ENCODE measurements at regions not wholly inside any gene's neighbourhood (a gene's known extent, or its start where the extent isn't known, plus 50 kb on each side); places are given as distances from the start of the nearest gene placed in this dataset.

GRCh38 chr10:3538656-3539531, 246.1 kb downstream of the KLF6 start:
- peak overlapping the region; percentile 39; the same call in 1 of the 2 replicates for H3K4me3 ChIP-seq (ENCODE audit: low read length)
- no peaks in the 10 kb centered on the region for H3K36me3 ChIP-seq (ENCODE audit: low read depth, low read length)
- H3K79me2 ChIP-seq (ENCODE audit: low read length): no peaks in the 10 kb centered on the region
- peaks cover 45% of the 10 kb centered on the region for H3K4me1 ChIP-seq (ENCODE audit: insufficient read depth, low read length)
- TF ChIP-seq CTCF (conservative IDR thresholded peaks at IDR 0.05; ENCODE audit: low read depth, low read length) (no peak), EZH2phosphoT487 (IDR thresholded peaks at IDR 0.05; ENCODE audit: borderline replicate concordance, low read length) (no peak), EZH2 (IDR thresholded peaks at IDR 0.05; ENCODE audit: low read length, unreplicated experiment) (no peak)
- intact Hi-C loops (cut with micrococcal nuclease): loop anchor here (2.0 to 10.0 kb wide), 2 partner anchors 70 to 516 kb away; no protein-coding TSS in a partner anchor
- DNase-seq (peak; percentile 64), ATAC-seq (peak; percentile 68)
- no peaks in the 10 kb centered on the region for H3K9me2 ChIP-seq (replicated peaks; ENCODE audit: low read length)
- H3K9ac ChIP-seq (ENCODE audit: low read length): peak overlapping the region; percentile 72
- BruUV-seq (replicated peaks): no TSS peak
- H3K27me3 ChIP-seq (ENCODE audit: low read length): no peaks in the 10 kb centered on the region
- H3K27ac ChIP-seq (ENCODE audit: low read length): peak overlapping the region; percentile 89
- H3K9me3 ChIP-seq (ENCODE audit: low read length): no peaks in the 10 kb centered on the region
- ChIA-PET CTCF (no interaction called here), POLR2A (ENCODE audit: unreplicated experiment) (interaction anchor here (0.6 to 0.7 kb wide), 2 partner anchors 66 kb away, joined by 3 read pairs; no protein-coding TSS in a partner anchor)
- H3F3A ChIP-seq (ENCODE audit: low read length, unreplicated experiment): no peaks in the 10 kb centered on the region
- H4K20me1 ChIP-seq (ENCODE audit: low read length): no peaks in the 10 kb centered on the region
- H3K4me2 ChIP-seq (ENCODE audit: low read length): peak overlapping the region; percentile 75
- H2AFZ ChIP-seq (ENCODE audit: low read length): peak overlapping the region; percentile 71

GRCh38 chr10:3538291-3538655, 246.7 kb downstream of the KLF6 start:
- peak overlapping the region; percentile 39; the same call in 1 of the 2 replicates for H3K4me3 ChIP-seq (ENCODE audit: low read length)
- peaks cover 52% of the 10 kb centered on the region for H3K4me1 ChIP-seq (ENCODE audit: insufficient read depth, low read length)
- peak overlapping the region; percentile 89 for H3K27ac ChIP-seq (ENCODE audit: low read length)
- peak overlapping the region; percentile 75 for H3K4me2 ChIP-seq (ENCODE audit: low read length)
- DNase-seq (peak; percentile 40), ATAC-seq (peak; percentile 36)
- H3K9ac ChIP-seq (ENCODE audit: low read length): peak overlapping the region; percentile 72
- intact Hi-C loops (cut with micrococcal nuclease): loop anchor here (2.0 to 10.0 kb wide), 2 partner anchors 69 to 517 kb away; no protein-coding TSS in a partner anchor
- no peaks in the 10 kb centered on the region for H3F3A ChIP-seq (ENCODE audit: low read length, unreplicated experiment)
- H3K9me2 ChIP-seq (replicated peaks; ENCODE audit: low read length): no peaks in the 10 kb centered on the region
- no peaks in the 10 kb centered on the region for H4K20me1 ChIP-seq (ENCODE audit: low read length)
- POLR2A ChIA-PET (ENCODE audit: unreplicated experiment): interaction anchor here (0.7 kb wide), 1 partner anchor 65 kb away, joined by 3 read pairs; no protein-coding TSS in a partner anchor
- no peaks in the 10 kb centered on the region for H3K79me2 ChIP-seq (ENCODE audit: low read length)
- no peaks in the 10 kb centered on the region for H3K36me3 ChIP-seq (ENCODE audit: low read depth, low read length)
- no peaks in the 10 kb centered on the region for H3K9me3 ChIP-seq (ENCODE audit: low read length)
- TF ChIP-seq CTCF (conservative IDR thresholded peaks at IDR 0.05; ENCODE audit: low read depth, low read length) (no peak), EZH2 (IDR thresholded peaks at IDR 0.05; ENCODE audit: low read length, unreplicated experiment) (no peak), EZH2phosphoT487 (IDR thresholded peaks at IDR 0.05; ENCODE audit: borderline replicate concordance, low read length) (no peak)
- H3K27me3 ChIP-seq (ENCODE audit: low read length): no peaks in the 10 kb centered on the region
- CTCF ChIA-PET: no interaction called here
- H2AFZ ChIP-seq (ENCODE audit: low read length): peak overlapping the region; percentile 71
- no TSS peak for BruUV-seq (replicated peaks)

GRCh38 chr10:3537518-3537917, 247.5 kb downstream of the KLF6 start:
- no peaks in the 10 kb centered on the region for H3K9me3 ChIP-seq (ENCODE audit: low read length)
- ChIA-PET CTCF (no interaction called here), POLR2A (ENCODE audit: unreplicated experiment) (no interaction called here)
- H3K4me3 ChIP-seq (ENCODE audit: low read length): no peak overlapping the region
- no peaks in the 10 kb centered on the region for H3F3A ChIP-seq (ENCODE audit: low read length, unreplicated experiment)
- intact Hi-C loops (cut with micrococcal nuclease): loop anchor here (10.0 kb wide), 1 partner anchor 517 kb away; no protein-coding TSS in a partner anchor
- ATAC-seq (no peak), DNase-seq (no peak)
- no peak overlapping the region for H2AFZ ChIP-seq (ENCODE audit: low read length)
- no peaks in the 10 kb centered on the region for H3K27me3 ChIP-seq (ENCODE audit: low read length)
- H3K9ac ChIP-seq (ENCODE audit: low read length): no peak overlapping the region
- H3K36me3 ChIP-seq (ENCODE audit: low read depth, low read length): no peaks in the 10 kb centered on the region
- no peaks in the 10 kb centered on the region for H3K79me2 ChIP-seq (ENCODE audit: low read length)
- H3K4me2 ChIP-seq (ENCODE audit: low read length): no peak overlapping the region
- no TSS peak for BruUV-seq (replicated peaks)
- TF ChIP-seq EZH2 (IDR thresholded peaks at IDR 0.05; ENCODE audit: low read length, unreplicated experiment): no peak
- no peak for TF ChIP-seq EZH2phosphoT487 (IDR thresholded peaks at IDR 0.05; ENCODE audit: borderline replicate concordance, low read length)
- TF ChIP-seq CTCF (conservative IDR thresholded peaks at IDR 0.05; ENCODE audit: low read depth, low read length): no peak
- H4K20me1 ChIP-seq (ENCODE audit: low read length): no peaks in the 10 kb centered on the region
- no peak overlapping the region for H3K27ac ChIP-seq (ENCODE audit: low read length)
- peaks cover 50% of the 10 kb centered on the region for H3K4me1 ChIP-seq (ENCODE audit: insufficient read depth, low read length)
- H3K9me2 ChIP-seq (replicated peaks; ENCODE audit: low read length): no peaks in the 10 kb centered on the region

All from PC-3 (cell line).